Mesenchymal stem cell (in vitro differentiated cells and primary cell): ENCODE measurements at regions not wholly inside any gene's neighbourhood (a gene's known extent, or its start where the extent isn't known, plus 50 kb on each side); places are given as distances from the start of the nearest gene placed in this dataset.

Experiments used
- DNase-seq: peaks from one replicate; pipeline ENCODE4 v3.0.0-alpha.2; 2013
- H2AFZ ChIP-seq: one replicate; pipeline ENCODE4 v1.6.1; 2013; ENCODE audit warnings: low read depth, mild to moderate bottlenecking, control low read depth, inconsistent platforms, low read length, moderate library complexity
- H2AK5ac ChIP-seq: 2 replicates; pipeline ENCODE4 v1.6.1; 2013; ENCODE audit warnings: low read length, moderate library complexity, mild to moderate bottlenecking, inconsistent platforms; ENCODE audit not compliant: severe bottlenecking
- H2BK120ac ChIP-seq: one replicate; pipeline ENCODE4 v1.6.1; 2013; ENCODE audit warnings: low read depth, mild to moderate bottlenecking, inconsistent platforms, low read length, moderate library complexity
- H2BK12ac ChIP-seq, 2 experiments: one replicate each; pipeline ENCODE4 v1.6.1; 2013; ENCODE audit warnings: inconsistent platforms in 2 of 2, low read length in 2 of 2, mild to moderate bottlenecking in 2 of 2, moderate library complexity in 2 of 2, control low read depth in 1 of 2
- H2BK15ac ChIP-seq: one replicate; pipeline ENCODE4 v1.6.1; 2013; ENCODE audit warnings: mild to moderate bottlenecking, low read depth, inconsistent platforms; ENCODE audit not compliant: poor library complexity, severe bottlenecking
- H2BK5ac ChIP-seq: 2 replicates; pipeline ENCODE4 v1.6.1; 2013; ENCODE audit warnings: low read depth, mild to moderate bottlenecking, low read length, control low read depth, inconsistent platforms; ENCODE audit not compliant: poor library complexity, severe bottlenecking
- H3K14ac ChIP-seq, 2 experiments: one replicate each; pipeline ENCODE4 v1.6.1; 2013; ENCODE audit warnings: inconsistent platforms in 2 of 2, low read length in 2 of 2, control low read depth in 1 of 2, mild to moderate bottlenecking in 1 of 2, moderate library complexity in 1 of 2
- H3K18ac ChIP-seq, 2 experiments: one replicate each; pipeline ENCODE4 v1.6.1; 2013; ENCODE audit warnings: inconsistent platforms in 2 of 2, low read length in 2 of 2, control low read depth in 1 of 2, low read depth in 1 of 2, mild to moderate bottlenecking in 1 of 2
- H3K23ac ChIP-seq, 2 experiments: one replicate each; pipeline ENCODE4 v1.6.1; 2013; ENCODE audit warnings: inconsistent platforms in 2 of 2, low read length in 2 of 2, mild to moderate bottlenecking in 2 of 2, moderate library complexity in 2 of 2, control low read depth in 1 of 2
- H3K27ac ChIP-seq: 2 replicates; pipeline ENCODE4 v1.5.1; 2013; ENCODE audit warnings: mild to moderate bottlenecking, moderate library complexity, low read length, control low read depth, inconsistent platforms; ENCODE audit not compliant: poor library complexity, severe bottlenecking
- H3K27me3 ChIP-seq, 2 experiments: 2 replicates each; pipeline versions ENCODE4 v1.6.1 to v1.7.0; 2013; ENCODE audit warnings: low read length in 2 of 2, mild to moderate bottlenecking in 2 of 2, moderate library complexity in 2 of 2, control low read depth in 1 of 2, inconsistent platforms in 1 of 2; ENCODE audit not compliant: control insufficient read depth in 1 of 2, insufficient read depth in 1 of 2
- H3K36me3 ChIP-seq, 2 experiments: 2 replicates each; pipeline versions ENCODE4 v1.6.1 to v1.7.0; 2013; ENCODE audit warnings: low read length in 2 of 2, control low read depth in 1 of 2, inconsistent platforms in 1 of 2, low read depth in 1 of 2, mild to moderate bottlenecking in 1 of 2; ENCODE audit not compliant: insufficient read depth in 2 of 2, control insufficient read depth in 1 of 2
- H3K4ac ChIP-seq, 2 experiments: one replicate each; pipeline ENCODE4 v1.6.1; 2013; ENCODE audit warnings: inconsistent platforms in 2 of 2, low read length in 2 of 2, mild to moderate bottlenecking in 2 of 2, moderate library complexity in 2 of 2, control low read depth in 1 of 2, low read depth in 1 of 2
- H3K4me1 ChIP-seq: 2 replicates; pipeline ENCODE4 v1.6.1; 2013; ENCODE audit warnings: low read depth, low read length, control low read depth; ENCODE audit not compliant: control insufficient read depth, insufficient read depth
- H3K4me2 ChIP-seq: 2 replicates; pipeline ENCODE4 v1.6.1; 2013; ENCODE audit warnings: low read length, mild to moderate bottlenecking, inconsistent platforms; ENCODE audit not compliant: poor library complexity, severe bottlenecking
- H3K4me3 ChIP-seq, 2 experiments: 2 replicates each; pipeline versions ENCODE4 v1.5.1 to v1.7.0; 2013; ENCODE audit warnings: low read length in 2 of 2, mild to moderate bottlenecking in 2 of 2, control low read depth in 1 of 2, low read depth in 1 of 2; ENCODE audit not compliant: insufficient read depth in 1 of 2
- H3K79me1 ChIP-seq: replicated peaks from 2 replicates; pipeline ENCODE4 v1.6.1; 2013; ENCODE audit warnings: mild to moderate bottlenecking, control low read depth, low read length, inconsistent platforms; ENCODE audit not compliant: poor library complexity, severe bottlenecking
- H3K9ac ChIP-seq: 2 replicates; pipeline ENCODE4 v1.7.0; 2013; ENCODE audit warnings: mild to moderate bottlenecking, low read length, moderate library complexity
- H3K9me3 ChIP-seq: 2 replicates; pipeline ENCODE4 v1.7.0; 2013; ENCODE audit warnings: mild to moderate bottlenecking, low read length; ENCODE audit not compliant: control insufficient read depth
- H4K8ac ChIP-seq: one replicate; pipeline ENCODE4 v1.6.1; 2013; ENCODE audit warnings: inconsistent platforms, mild to moderate bottlenecking, low read length, moderate library complexity
- H4K91ac ChIP-seq: one replicate; pipeline ENCODE4 v1.6.1; 2013; ENCODE audit warnings: mild to moderate bottlenecking, low read length, inconsistent platforms
- WGBS: methylation state at CpG from one replicate; pipeline ENCODE4 v1.1.7; 2013; ENCODE audit warnings: mixed read lengths; 5-methylcytosine and 5-hydroxymethylcytosine counted together

DNA sequence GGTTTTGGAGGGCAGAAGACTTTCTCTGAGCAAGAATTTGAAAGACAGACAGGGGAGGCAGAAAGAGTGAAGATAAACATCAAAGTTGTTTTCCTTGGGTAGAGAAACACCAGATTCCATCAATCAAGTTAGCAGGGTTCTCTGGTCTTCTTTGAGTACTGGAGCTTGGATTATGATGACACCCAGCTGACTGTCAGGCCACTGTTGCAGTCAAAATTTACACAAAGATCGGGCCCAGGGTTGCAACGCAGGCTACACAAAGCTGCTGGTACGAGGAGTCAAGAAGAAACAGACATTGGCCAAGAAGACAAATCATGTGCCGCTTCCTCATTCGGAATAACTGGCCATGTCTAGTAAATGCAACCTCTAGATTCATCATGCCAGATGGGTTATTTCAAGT is 396.2 kb upstream of the XYLT1 start:
- H3K18ac ChIP-seq: no peak overlapping the region
- peaks cover 0 to 4% of the 10 kb centered on the region in 2 experiments for H3K27me3 ChIP-seq
- DNase-seq: no peak
- no peak overlapping the region for H3K27ac ChIP-seq
- H3K4me1 ChIP-seq: no peaks in the 10 kb centered on the region
- no peak overlapping the region for H3K23ac ChIP-seq
- H3K9me3 ChIP-seq: no peaks in the 10 kb centered on the region
- no peak overlapping the region for H3K4me2 ChIP-seq
- H4K8ac ChIP-seq: no peak overlapping the region
- H3K4me3 ChIP-seq: no peak overlapping the region
- H2BK120ac ChIP-seq: no peak overlapping the region
- no peak overlapping the region for H3K4ac ChIP-seq
- H2AK5ac ChIP-seq: no peak overlapping the region
- no peak overlapping the region for H2BK12ac ChIP-seq
- no peak overlapping the region for H3K9ac ChIP-seq
- no peak overlapping the region for H2AFZ ChIP-seq
- H4K91ac ChIP-seq: no peak overlapping the region
- no peak overlapping the region for H2BK15ac ChIP-seq
- WGBS: 59% methylated on average over 5 of the region's 5 CpGs
- H3K14ac ChIP-seq: no peak overlapping the region
- H3K79me1 ChIP-seq: no peaks in the 10 kb centered on the region
- H3K36me3 ChIP-seq: no peaks in the 10 kb centered on the region
- H2BK5ac ChIP-seq: no peak overlapping the region

GRCh38 chr16:17861981-17862479 is 391.3 kb upstream of the XYLT1 start:
- Histone ChIP-seq H3K18ac (no peak overlapping the region), H3K27ac (no peak overlapping the region), H4K8ac (no peak overlapping the region), H2BK15ac (no peak overlapping the region), H3K23ac (no peak overlapping the region), H2BK120ac (no peak overlapping the region), H2BK12ac (no peak overlapping the region), H3K4me2 (no peak overlapping the region), H3K79me1 (no peaks in the 10 kb centered on the region), H3K9ac (no peak overlapping the region), H2AK5ac (no peak overlapping the region), H3K4me3 (no peak overlapping the region), H3K36me3 (no peaks in the 10 kb centered on the region), H3K14ac (no peak overlapping the region), H2AFZ (no peak overlapping the region), H3K4me1 (no peaks in the 10 kb centered on the region), H3K9me3 (no peaks in the 10 kb centered on the region), H2BK5ac (no peak overlapping the region), H3K27me3 (peaks cover 0 to 18% of the 10 kb centered on the region in 2 experiments), H3K4ac (no peak overlapping the region), H4K91ac (no peak overlapping the region)
- no peak for DNase-seq
- 81% methylated on average over 4 of the region's 6 CpGs for WGBS

- H4K91ac ChIP-seq: no peak overlapping the region
- H3K4me3 ChIP-seq: no peak overlapping the region
- no peak overlapping the region for H2BK120ac ChIP-seq
- H3K4me2 ChIP-seq: no peak overlapping the region
- H2BK5ac ChIP-seq: no peak overlapping the region
- no peak overlapping the region for H4K8ac ChIP-seq
- H3K14ac ChIP-seq: no peak overlapping the region
- no peaks in the 10 kb centered on the region for H3K79me1 ChIP-seq
- no peak overlapping the region for H2AFZ ChIP-seq
- no peak overlapping the region for H2BK12ac ChIP-seq
- H3K27me3 ChIP-seq: peaks cover 0 to 34% of the 10 kb centered on the region in 2 experiments
- DNase-seq: no peak
- H2BK15ac ChIP-seq: no peak overlapping the region
- H3K36me3 ChIP-seq: no peaks in the 10 kb centered on the region
- H3K9ac ChIP-seq: no peak overlapping the region
- no peak overlapping the region for H3K23ac ChIP-seq
- no peak overlapping the region for H3K4ac ChIP-seq
- 83% methylated on average over 10 of the region's 10 CpGs for WGBS
- peaks cover 7% of the 10 kb centered on the region for H3K9me3 ChIP-seq
- no peak overlapping the region for H2AK5ac ChIP-seq
- H3K18ac ChIP-seq: no peak overlapping the region
- no peaks in the 10 kb centered on the region for H3K4me1 ChIP-seq
- H3K27ac ChIP-seq: no peak overlapping the region
Observed at GRCh38 chr16:17858061-17858460, 387.3 kb upstream of the XYLT1 start.

DNA sequence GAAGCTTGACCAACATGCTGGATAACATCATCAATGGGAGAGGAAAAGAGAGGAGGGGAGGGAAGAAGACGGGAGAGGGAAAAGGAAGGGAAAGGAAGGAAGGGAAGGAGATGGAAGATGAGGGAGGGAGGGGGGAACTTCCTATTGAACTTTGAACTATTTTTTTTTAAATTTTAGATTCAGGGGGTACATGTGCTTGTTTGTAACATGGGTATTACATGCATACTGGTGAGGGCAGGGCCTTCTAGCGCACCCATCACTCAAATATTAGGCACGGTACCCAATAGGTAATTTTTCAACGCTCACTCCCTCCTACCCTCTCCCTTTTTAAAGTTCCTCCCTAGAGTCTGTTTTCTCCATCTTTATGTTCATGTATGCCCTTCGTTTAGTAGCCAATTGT is 383.2 kb upstream of the XYLT1 start:
- DNase-seq: no peak
- peaks cover 7% of the 10 kb centered on the region for H3K9me3 ChIP-seq
- no peak overlapping the region for H3K4me2 ChIP-seq
- no peak overlapping the region for H3K4me3 ChIP-seq
- no peak overlapping the region for H2AK5ac ChIP-seq
- no peaks in the 10 kb centered on the region for H3K36me3 ChIP-seq
- H3K23ac ChIP-seq: no peak overlapping the region
- no peak overlapping the region for H4K91ac ChIP-seq
- no peak overlapping the region for H2BK5ac ChIP-seq
- no peak overlapping the region for H2BK120ac ChIP-seq
- H4K8ac ChIP-seq: no peak overlapping the region
- H3K4ac ChIP-seq: no peak overlapping the region
- no peak overlapping the region for H3K27ac ChIP-seq
- no peaks in the 10 kb centered on the region for H3K79me1 ChIP-seq
- H3K4me1 ChIP-seq: no peaks in the 10 kb centered on the region
- H3K9ac ChIP-seq: no peak overlapping the region
- H3K27me3 ChIP-seq: peaks cover 0 to 59% of the 10 kb centered on the region in 2 experiments
- no peak overlapping the region for H2BK15ac ChIP-seq
- no peak overlapping the region for H2BK12ac ChIP-seq
- no peak overlapping the region for H3K18ac ChIP-seq
- no peak overlapping the region for H3K14ac ChIP-seq
- 86% methylated on average over 4 of the region's 5 CpGs for WGBS
- H2AFZ ChIP-seq: no peak overlapping the region
